Neural cell (in vitro differentiated cells): ENCODE measurements at regions not wholly inside any gene's neighbourhood (a gene's known extent, or its start where the extent isn't known, plus 50 kb on each side); places are given as distances from the start of the nearest gene placed in this dataset.

Experiments
- H2AFZ ChIP-seq: fragments of 200-600, 300-800 bp; sonication (generic), shearing (Covaris generic); 2 replicates; pipeline ENCODE4 v1.6.0; 2014; ENCODE audit warnings: low read depth, mild to moderate bottlenecking, antibody characterized with exemption, low read length, moderate library complexity
- H3F3A ChIP-seq: fragments of 200-600 bp; shearing (Covaris generic); 2 replicates; pipeline ENCODE4 v1.6.1; 2016; ENCODE audit warnings: mild to moderate bottlenecking, moderate library complexity, mixed read lengths, antibody characterized with exemption, low read length; ENCODE audit not compliant: insufficient read depth, poor library complexity, severe bottlenecking
- H3K27ac ChIP-seq: fragments of 200-600, 300-800 bp; sonication (generic), shearing (Covaris generic); 2 replicates; pipeline ENCODE4 v1.5.1; 2014; ENCODE audit warnings: mild to moderate bottlenecking, low read length, moderate library complexity
- H3K27me3 ChIP-seq: fragments of 300-800, 200-600 bp; sonication (generic), shearing (Covaris generic); 2 replicates; pipeline ENCODE4 v1.6.0; 2014; ENCODE audit warnings: mild to moderate bottlenecking, low read depth, low read length, moderate library complexity; ENCODE audit not compliant: insufficient read depth
- H3K36me3 ChIP-seq: fragments of 300-800, 200-600 bp; sonication (generic), shearing (Covaris generic); 2 replicates; pipeline ENCODE4 v1.5.1; 2014; ENCODE audit warnings: mild to moderate bottlenecking, antibody characterized with exemption, low read length, moderate library complexity; ENCODE audit not compliant: insufficient read depth
- H3K4me2 ChIP-seq: fragments of 300-800, 200-600 bp; sonication (generic), shearing (Covaris generic); 2 replicates; pipeline ENCODE4 v1.6.0; 2014; ENCODE audit warnings: mild to moderate bottlenecking, low read length
- H3K4me3 ChIP-seq: fragments of 300-800, 200-600 bp; sonication (generic), shearing (Covaris generic); 2 replicates; pipeline ENCODE4 v1.5.1; 2014; ENCODE audit warnings: mild to moderate bottlenecking, low read length, moderate library complexity
- H3K79me2 ChIP-seq: fragments of 200-600 bp; shearing (Covaris generic); replicated peaks from 2 replicates; pipeline ENCODE4 v1.6.0; 2014; ENCODE audit warnings: mild to moderate bottlenecking, low read length, moderate library complexity; ENCODE audit not compliant: insufficient read depth
- H3K9ac ChIP-seq: fragments of 300-800, 200-600 bp; sonication (generic), shearing (Covaris generic); 2 replicates; pipeline ENCODE4 v1.6.1; 2016; ENCODE audit warnings: mild to moderate bottlenecking, low read length, mixed read lengths
- H3K9me2 ChIP-seq: fragments of 200-600 bp; shearing (Covaris generic); 2 replicates; pipeline ENCODE4 v1.6.1; 2016; ENCODE audit warnings: mild to moderate bottlenecking, low read length, mixed read lengths; ENCODE audit not compliant: insufficient read depth
- H3K9me3 ChIP-seq: fragments of 200-600, 300-800 bp; sonication (generic), shearing (Covaris generic); 2 replicates; pipeline ENCODE4 v1.6.1; 2016; ENCODE audit warnings: mild to moderate bottlenecking, mixed run types, low read length, moderate library complexity, mixed read lengths
- H4K20me1 ChIP-seq: fragments of 200-600 bp; shearing (Covaris generic); 2 replicates; pipeline ENCODE4 v1.6.1; 2016; ENCODE audit warnings: mild to moderate bottlenecking, mixed run types; ENCODE audit not compliant: insufficient read depth
- EP300 ChIP-seq: fragments of 450-650 bp; conservative IDR thresholded peaks from 2 replicates; pipeline ENCODE4 v1.6.1; 2014; ENCODE audit warnings: antibody characterized with exemption, mild to moderate bottlenecking, moderate library complexity; ENCODE audit not compliant: poor library complexity, severe bottlenecking
- EZH2 ChIP-seq: fragments of 200-600, 300-800 bp; shearing (Covaris generic), sonication (generic); IDR thresholded peaks from 2 replicates; pipeline ENCODE4 v1.6.1; 2014; ENCODE audit warnings: antibody characterized with exemption, low read length, borderline replicate concordance, mild to moderate bottlenecking; ENCODE audit not compliant: insufficient read depth, poor library complexity, severe bottlenecking
- MXI1 ChIP-seq: fragments of 450-650 bp; conservative IDR thresholded peaks from 2 replicates; pipeline ENCODE4 v1.6.1; 2014; ENCODE audit warnings: antibody characterized with exemption, mild to moderate bottlenecking; ENCODE audit not compliant: poor library complexity, severe bottlenecking
- POLR2AphosphoS5 ChIP-seq: IDR thresholded peaks from 2 replicates; pipeline ENCODE4 v1.6.1; 2012
- RAD21 ChIP-seq: fragments of 450-650 bp; conservative IDR thresholded peaks from 2 replicates; pipeline ENCODE4 v1.6.1; 2014; ENCODE audit warnings: antibody characterized with exemption, mild to moderate bottlenecking, moderate library complexity
- SMC3 ChIP-seq: fragments of 450-650 bp; conservative IDR thresholded peaks from 2 replicates; pipeline ENCODE4 v1.6.1; 2014; ENCODE audit warnings: antibody characterized with exemption, mild to moderate bottlenecking, moderate library complexity; ENCODE audit not compliant: poor library complexity
- TAF1 ChIP-seq: IDR thresholded peaks from 2 replicates; pipeline ENCODE4 v1.6.1; 2012; ENCODE audit warnings: low read depth
- TF ChIP-seq, protein P1 (sequence below): fragments of 450-650 bp; IDR thresholded peaks from 2 replicates; pipeline ENCODE4 v1.5.1; 2014; ENCODE audit warnings: antibody characterized with exemption, mild to moderate bottlenecking, moderate library complexity; ENCODE audit not compliant: poor library complexity, severe bottlenecking
- TF ChIP-seq, protein P2 (sequence below): IDR thresholded peaks from 2 replicates; pipeline ENCODE4 v1.6.1; 2012; ENCODE audit warnings: borderline replicate concordance

DNA sequence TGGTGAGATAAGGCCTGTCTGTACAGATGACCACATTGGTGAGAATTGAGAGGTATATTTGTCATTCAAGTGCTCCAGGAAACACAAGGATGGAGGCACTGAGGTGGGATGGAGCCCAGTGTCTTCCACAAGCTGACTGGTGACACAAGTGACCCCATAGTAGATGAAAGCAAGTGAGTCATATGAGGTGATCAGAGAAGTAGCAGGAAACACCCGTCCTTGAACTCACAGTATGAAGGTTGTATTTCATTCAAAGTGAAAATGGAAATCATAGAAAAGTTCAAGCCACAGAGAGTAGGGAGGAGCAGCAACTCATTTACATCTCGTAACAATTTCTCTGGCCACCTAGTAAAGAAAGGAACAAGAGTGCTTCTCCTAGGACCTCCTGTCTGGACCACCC lies 609.8 kb downstream of the HS3ST4 start:
- H3K9me2 ChIP-seq: no peaks in the 10 kb centered on the region
- H4K20me1 ChIP-seq: no peaks in the 10 kb centered on the region
- H3F3A ChIP-seq: no peaks in the 10 kb centered on the region
- TF ChIP-seq SMC3 (no peak), POLR2AphosphoS5 (no peak)
- no peak overlapping the region for H3K9ac ChIP-seq
- H3K4me3 ChIP-seq: no peak overlapping the region
- H3K4me2 ChIP-seq: no peak overlapping the region
- H2AFZ ChIP-seq: no peak overlapping the region
- H3K79me2 ChIP-seq: no peaks in the 10 kb centered on the region
- H3K9me3 ChIP-seq: no peaks in the 10 kb centered on the region
- no peaks in the 10 kb centered on the region for H3K36me3 ChIP-seq
- no peaks in the 10 kb centered on the region for H3K27me3 ChIP-seq
- no peak overlapping the region for H3K27ac ChIP-seq

DNA sequence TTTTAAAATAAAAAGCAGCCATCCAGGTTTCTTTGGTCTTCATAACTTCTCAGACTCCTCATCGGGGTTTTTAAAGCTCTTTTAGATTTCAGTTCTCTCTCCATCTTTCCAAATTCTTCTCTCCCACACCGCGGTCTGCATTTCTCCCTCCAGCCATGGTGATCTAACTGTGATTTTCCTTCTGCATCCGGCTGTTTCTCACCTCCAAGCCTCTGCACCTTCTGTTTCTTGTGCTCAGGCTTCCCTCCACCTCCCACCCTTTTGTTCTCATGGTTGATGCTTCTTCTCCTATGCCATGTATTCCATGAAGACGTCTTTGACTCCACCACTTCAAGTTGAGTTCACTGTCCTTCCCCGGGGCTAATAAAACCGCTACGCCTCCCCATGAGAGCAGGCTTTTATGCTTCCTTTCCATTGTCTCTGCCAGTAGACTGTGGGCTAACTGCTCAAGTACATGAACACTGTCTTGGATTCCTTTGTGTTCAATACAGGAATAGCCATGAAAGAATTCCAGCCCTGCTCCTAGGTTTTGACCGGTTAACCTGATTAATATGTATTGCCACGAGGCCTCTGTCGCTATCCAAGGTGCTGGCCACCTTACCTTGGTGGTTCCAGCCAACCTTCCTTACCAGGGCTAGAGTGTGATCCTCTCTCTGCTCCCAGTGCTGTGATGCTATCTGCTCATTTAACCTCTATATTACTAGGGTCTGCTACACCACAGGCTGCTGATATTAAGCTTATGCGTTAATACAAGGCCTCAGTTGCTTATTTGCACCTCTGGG lies 625.1 kb downstream of the HS3ST4 start:
- no peak overlapping the region for H3K27ac ChIP-seq
- no peak overlapping the region for H3K4me3 ChIP-seq
- H3K27me3 ChIP-seq: no peaks in the 10 kb centered on the region
- no peak overlapping the region for H3K9ac ChIP-seq
- H3K9me2 ChIP-seq: no peaks in the 10 kb centered on the region
- H2AFZ ChIP-seq: no peak overlapping the region
- H3K36me3 ChIP-seq: no peaks in the 10 kb centered on the region
- no peak overlapping the region for H3K4me2 ChIP-seq
- H4K20me1 ChIP-seq: no peaks in the 10 kb centered on the region
- no peaks in the 10 kb centered on the region for H3K9me3 ChIP-seq
- TF ChIP-seq, protein P1, sequence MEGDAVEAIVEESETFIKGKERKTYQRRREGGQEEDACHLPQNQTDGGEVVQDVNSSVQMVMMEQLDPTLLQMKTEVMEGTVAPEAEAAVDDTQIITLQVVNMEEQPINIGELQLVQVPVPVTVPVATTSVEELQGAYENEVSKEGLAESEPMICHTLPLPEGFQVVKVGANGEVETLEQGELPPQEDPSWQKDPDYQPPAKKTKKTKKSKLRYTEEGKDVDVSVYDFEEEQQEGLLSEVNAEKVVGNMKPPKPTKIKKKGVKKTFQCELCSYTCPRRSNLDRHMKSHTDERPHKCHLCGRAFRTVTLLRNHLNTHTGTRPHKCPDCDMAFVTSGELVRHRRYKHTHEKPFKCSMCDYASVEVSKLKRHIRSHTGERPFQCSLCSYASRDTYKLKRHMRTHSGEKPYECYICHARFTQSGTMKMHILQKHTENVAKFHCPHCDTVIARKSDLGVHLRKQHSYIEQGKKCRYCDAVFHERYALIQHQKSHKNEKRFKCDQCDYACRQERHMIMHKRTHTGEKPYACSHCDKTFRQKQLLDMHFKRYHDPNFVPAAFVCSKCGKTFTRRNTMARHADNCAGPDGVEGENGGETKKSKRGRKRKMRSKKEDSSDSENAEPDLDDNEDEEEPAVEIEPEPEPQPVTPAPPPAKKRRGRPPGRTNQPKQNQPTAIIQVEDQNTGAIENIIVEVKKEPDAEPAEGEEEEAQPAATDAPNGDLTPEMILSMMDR: no peak
- H3F3A ChIP-seq: no peaks in the 10 kb centered on the region
- H3K79me2 ChIP-seq: no peaks in the 10 kb centered on the region

- Histone ChIP-seq H3K36me3 (no peaks in the 10 kb centered on the region), H3K4me3 (no peak overlapping the region), H3F3A (no peaks in the 10 kb centered on the region), H3K27me3 (no peaks in the 10 kb centered on the region), H3K9me3 (no peaks in the 10 kb centered on the region), H3K79me2 (no peaks in the 10 kb centered on the region), H3K9me2 (no peaks in the 10 kb centered on the region), H2AFZ (peak overlapping the region; percentile 10), H3K4me2 (no peak overlapping the region), H4K20me1 (no peaks in the 10 kb centered on the region), H3K27ac (peak overlapping the region; percentile 57), H3K9ac (peak overlapping the region; percentile 32)
- TF ChIP-seq RAD21 (peak; percentile 23), TAF1 (no peak), EP300 (peak; percentile 71), MXI1 (no peak), EZH2 (no peak), POLR2AphosphoS5 (peak; percentile 74), SMC3 (peak; percentile 22)
- TF ChIP-seq, protein P1: no peak
- TF ChIP-seq, protein P2, sequence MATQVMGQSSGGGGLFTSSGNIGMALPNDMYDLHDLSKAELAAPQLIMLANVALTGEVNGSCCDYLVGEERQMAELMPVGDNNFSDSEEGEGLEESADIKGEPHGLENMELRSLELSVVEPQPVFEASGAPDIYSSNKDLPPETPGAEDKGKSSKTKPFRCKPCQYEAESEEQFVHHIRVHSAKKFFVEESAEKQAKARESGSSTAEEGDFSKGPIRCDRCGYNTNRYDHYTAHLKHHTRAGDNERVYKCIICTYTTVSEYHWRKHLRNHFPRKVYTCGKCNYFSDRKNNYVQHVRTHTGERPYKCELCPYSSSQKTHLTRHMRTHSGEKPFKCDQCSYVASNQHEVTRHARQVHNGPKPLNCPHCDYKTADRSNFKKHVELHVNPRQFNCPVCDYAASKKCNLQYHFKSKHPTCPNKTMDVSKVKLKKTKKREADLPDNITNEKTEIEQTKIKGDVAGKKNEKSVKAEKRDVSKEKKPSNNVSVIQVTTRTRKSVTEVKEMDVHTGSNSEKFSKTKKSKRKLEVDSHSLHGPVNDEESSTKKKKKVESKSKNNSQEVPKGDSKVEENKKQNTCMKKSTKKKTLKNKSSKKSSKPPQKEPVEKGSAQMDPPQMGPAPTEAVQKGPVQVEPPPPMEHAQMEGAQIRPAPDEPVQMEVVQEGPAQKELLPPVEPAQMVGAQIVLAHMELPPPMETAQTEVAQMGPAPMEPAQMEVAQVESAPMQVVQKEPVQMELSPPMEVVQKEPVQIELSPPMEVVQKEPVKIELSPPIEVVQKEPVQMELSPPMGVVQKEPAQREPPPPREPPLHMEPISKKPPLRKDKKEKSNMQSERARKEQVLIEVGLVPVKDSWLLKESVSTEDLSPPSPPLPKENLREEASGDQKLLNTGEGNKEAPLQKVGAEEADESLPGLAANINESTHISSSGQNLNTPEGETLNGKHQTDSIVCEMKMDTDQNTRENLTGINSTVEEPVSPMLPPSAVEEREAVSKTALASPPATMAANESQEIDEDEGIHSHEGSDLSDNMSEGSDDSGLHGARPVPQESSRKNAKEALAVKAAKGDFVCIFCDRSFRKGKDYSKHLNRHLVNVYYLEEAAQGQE: peak; percentile 81
Observed at GRCh38 chr16:26317885-26318284, 626.1 kb downstream of the HS3ST4 start.
